ENCODE measurements at regions not wholly inside any gene's neighbourhood (a gene's known extent, or its start where the extent isn't known, plus 50 kb on each side); places are given as distances from the start of the nearest gene placed in this dataset.
A peak's percentile ranks its signal among the peaks of the same experiment; 100 is the strongest.

GRCh38 chr3:63050548-63051177 lies 175.4 kb upstream of the CADPS start:
- H3K4me2 ChIP-seq: no peak overlapping the region
- H4K20me1 ChIP-seq (ENCODE audit: insufficient read depth, poor library complexity, severe bottlenecking): no peaks in the 10 kb centered on the region
- H3K79me2 ChIP-seq: no peaks in the 10 kb centered on the region
- no peak overlapping the region for H3K27ac ChIP-seq
- H3K9me2 ChIP-seq (replicated peaks; ENCODE audit: insufficient read depth): no peaks in the 10 kb centered on the region
- 62% methylated on average over 8 of the region's 8 CpGs for WGBS (ENCODE audit: low lambda C conversion rate, missing lambda C conversion rate)
- DNase-seq (ENCODE audit: low spot score): no peak
- no peaks in the 10 kb centered on the region for H3K4me1 ChIP-seq (ENCODE audit: insufficient read depth)
- H3K36me3 ChIP-seq (replicated peaks; ENCODE audit: insufficient read depth, low read depth): no peaks in the 10 kb centered on the region
- H3K4me3 ChIP-seq: no peak overlapping the region
- H2AFZ ChIP-seq: no peak overlapping the region
- H3K9me3 ChIP-seq (ENCODE audit: low read depth): no peaks in the 10 kb centered on the region
- no peaks in the 10 kb centered on the region for H3K27me3 ChIP-seq
- TF ChIP-seq EZH2 (IDR thresholded peaks at IDR 0.05; ENCODE audit: borderline replicate concordance) (no peak), EZH2phosphoT487 (IDR thresholded peaks at IDR 0.05; ENCODE audit: low read depth, severe bottlenecking, unreplicated experiment) (no peak), CTCF (IDR thresholded peaks at IDR 0.05; ENCODE audit: poor library complexity) (no peak)

GRCh38 chr3:63051920-63052319 lies 176.7 kb upstream of the CADPS start:
- peak overlapping the region; percentile 16 for H3K4me2 ChIP-seq
- no peak for TF ChIP-seq EZH2 (IDR thresholded peaks at IDR 0.05; ENCODE audit: borderline replicate concordance)
- no peak for TF ChIP-seq CTCF (IDR thresholded peaks at IDR 0.05; ENCODE audit: poor library complexity)
- no peak for TF ChIP-seq EZH2phosphoT487 (IDR thresholded peaks at IDR 0.05; ENCODE audit: low read depth, severe bottlenecking, unreplicated experiment)
- H3K9me2 ChIP-seq (replicated peaks; ENCODE audit: insufficient read depth): no peaks in the 10 kb centered on the region
- DNase-seq (ENCODE audit: low spot score): peak; percentile 37
- no peaks in the 10 kb centered on the region for H3K79me2 ChIP-seq
- 22% methylated on average over 5 of the region's 5 CpGs for WGBS (ENCODE audit: low lambda C conversion rate, missing lambda C conversion rate)
- no peaks in the 10 kb centered on the region for H3K9me3 ChIP-seq (ENCODE audit: low read depth)
- no peaks in the 10 kb centered on the region for H3K27me3 ChIP-seq
- no peaks in the 10 kb centered on the region for H4K20me1 ChIP-seq (ENCODE audit: insufficient read depth, poor library complexity, severe bottlenecking)
- H2AFZ ChIP-seq: no peak overlapping the region
- no peaks in the 10 kb centered on the region for H3K4me1 ChIP-seq (ENCODE audit: insufficient read depth)
- no peak overlapping the region for H3K27ac ChIP-seq
- H3K36me3 ChIP-seq (replicated peaks; ENCODE audit: insufficient read depth, low read depth): no peaks in the 10 kb centered on the region
- no peak overlapping the region for H3K4me3 ChIP-seq

- no peaks in the 10 kb centered on the region for H3K9me2 ChIP-seq (replicated peaks; ENCODE audit: insufficient read depth)
- no peak for DNase-seq (ENCODE audit: low spot score)
- 60% methylated on average over 1 of the region's 1 CpG for WGBS (ENCODE audit: low lambda C conversion rate, missing lambda C conversion rate)
- TF ChIP-seq CTCF (IDR thresholded peaks at IDR 0.05; ENCODE audit: poor library complexity) (no peak), EZH2phosphoT487 (IDR thresholded peaks at IDR 0.05; ENCODE audit: low read depth, severe bottlenecking, unreplicated experiment) (no peak), EZH2 (IDR thresholded peaks at IDR 0.05; ENCODE audit: borderline replicate concordance) (no peak)
- no peaks in the 10 kb centered on the region for H3K9me3 ChIP-seq (ENCODE audit: low read depth)
- no peaks in the 10 kb centered on the region for H4K20me1 ChIP-seq (ENCODE audit: insufficient read depth, poor library complexity, severe bottlenecking)
- H3K27me3 ChIP-seq: no peaks in the 10 kb centered on the region
- H3K79me2 ChIP-seq: no peaks in the 10 kb centered on the region
- no peak overlapping the region for H2AFZ ChIP-seq
- no peaks in the 10 kb centered on the region for H3K4me1 ChIP-seq (ENCODE audit: insufficient read depth)
- H3K36me3 ChIP-seq (replicated peaks; ENCODE audit: insufficient read depth, low read depth): no peaks in the 10 kb centered on the region
- no peak overlapping the region for H3K27ac ChIP-seq
- H3K4me2 ChIP-seq: no peak overlapping the region
- H3K4me3 ChIP-seq: no peak overlapping the region
These were observed 181.7 kb upstream of the CADPS start for GRCh38 chr3:63056932-63057331.

Measured in hepatocyte (in vitro differentiated cells).